GM04503 (cell line): ENCODE measurements at regions not wholly inside any gene's neighbourhood (a gene's known extent, or its start where the extent isn't known, plus 50 kb on each side); places are given as distances from the start of the nearest gene placed in this dataset.
A peak's percentile ranks its signal among the peaks of the same experiment; 100 is the strongest.
"Not testable (repeated sequence)": the region's sequence is repeated elsewhere in the genome, so short reads cannot be mapped to it uniquely, and the experiment has no call there.

ENCODE experiments used
- DNase-seq: peaks from one replicate; pipeline ENCODE4 v3.0.0-alpha.2; 2012; ENCODE audit warnings: low read depth

- DNase-seq: no peak
Observed at GRCh38 chr3:139239550-139239949, 104.3 kb upstream of the MRPS22 start.

GRCh38 chr3:139241783-139242182 is 102.0 kb upstream of the MRPS22 start:
- no peak for DNase-seq

GRCh38 chr3:139243710-139244109 is 100.1 kb upstream of the MRPS22 start:
- no peak for DNase-seq

GRCh38 chr3:139248593-139249255 is 95.1 kb upstream of the MRPS22 start:
- DNase-seq: no peak

GRCh38 chr3:139251529-139251928 is 92.3 kb upstream of the MRPS22 start:
- DNase-seq: no peak

GRCh38 chr3:139252719-139253118 is 91.1 kb upstream of the MRPS22 start:
- DNase-seq: no peak

GRCh38 chr3:139258276-139258675 is 85.5 kb upstream of the MRPS22 start:
- no peak for DNase-seq

GRCh38 chr3:139259398-139259797 is 84.4 kb upstream of the MRPS22 start:
- no peak for DNase-seq

GRCh38 chr3:139260041-139260486 is 83.8 kb upstream of the MRPS22 start:
- DNase-seq: no peak

- DNase-seq: no peak
Observed at GRCh38 chr3:139260793-139261736, 82.8 kb upstream of the MRPS22 start.

GRCh38 chr3:139261754-139262586 is 81.8 kb upstream of the MRPS22 start:
- no peak for DNase-seq

GRCh38 chr3:139263798-139264197 is 80.0 kb upstream of the MRPS22 start:
- no peak for DNase-seq

GRCh38 chr3:139264375-139264774 is 79.4 kb upstream of the MRPS22 start:
- DNase-seq: no peak

GRCh38 chr3:139265131-139266016 is 78.4 kb upstream of the MRPS22 start:
- no peak for DNase-seq

- DNase-seq: no peak
Observed at GRCh38 chr3:139267300-139268246, 76.2 kb upstream of the MRPS22 start.

GRCh38 chr3:139269984-139270383 is 73.8 kb upstream of the MRPS22 start:
- no peak for DNase-seq

GRCh38 chr3:139270652-139271051 is 73.2 kb upstream of the MRPS22 start:
- not testable (repeated sequence) for DNase-seq

GRCh38 chr3:139280027-139280671 is 63.7 kb upstream of the MRPS22 start:
- DNase-seq: no peak

GRCh38 chr3:139281096-139281495 is 62.7 kb upstream of the MRPS22 start:
- peak; percentile 80 for DNase-seq
